ENCODE measurements at regions not wholly inside any gene's neighbourhood (a gene's known extent, or its start where the extent isn't known, plus 50 kb on each side); places are given as distances from the start of the nearest gene placed in this dataset.

DNA sequence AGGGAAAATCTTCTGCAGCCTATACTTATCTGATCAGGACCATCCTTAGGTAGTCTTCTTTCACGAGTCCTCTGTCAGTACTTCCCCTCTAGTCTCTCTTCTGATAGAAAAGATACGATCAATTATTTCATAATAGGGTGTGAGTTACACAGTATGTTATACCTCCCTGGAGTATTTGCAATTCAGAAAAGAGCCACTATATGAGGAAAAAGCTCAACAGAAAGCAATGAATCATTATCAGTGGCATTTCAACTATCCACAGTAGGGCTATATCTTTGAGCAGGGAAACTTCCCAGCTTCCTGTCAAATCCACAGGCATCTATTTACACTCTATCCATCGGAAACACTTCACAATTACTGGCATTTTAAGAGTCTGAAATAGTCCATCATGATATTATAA lies 105.3 kb upstream of the ACVR2A start:
- TF ChIP-seq, protein P1, sequence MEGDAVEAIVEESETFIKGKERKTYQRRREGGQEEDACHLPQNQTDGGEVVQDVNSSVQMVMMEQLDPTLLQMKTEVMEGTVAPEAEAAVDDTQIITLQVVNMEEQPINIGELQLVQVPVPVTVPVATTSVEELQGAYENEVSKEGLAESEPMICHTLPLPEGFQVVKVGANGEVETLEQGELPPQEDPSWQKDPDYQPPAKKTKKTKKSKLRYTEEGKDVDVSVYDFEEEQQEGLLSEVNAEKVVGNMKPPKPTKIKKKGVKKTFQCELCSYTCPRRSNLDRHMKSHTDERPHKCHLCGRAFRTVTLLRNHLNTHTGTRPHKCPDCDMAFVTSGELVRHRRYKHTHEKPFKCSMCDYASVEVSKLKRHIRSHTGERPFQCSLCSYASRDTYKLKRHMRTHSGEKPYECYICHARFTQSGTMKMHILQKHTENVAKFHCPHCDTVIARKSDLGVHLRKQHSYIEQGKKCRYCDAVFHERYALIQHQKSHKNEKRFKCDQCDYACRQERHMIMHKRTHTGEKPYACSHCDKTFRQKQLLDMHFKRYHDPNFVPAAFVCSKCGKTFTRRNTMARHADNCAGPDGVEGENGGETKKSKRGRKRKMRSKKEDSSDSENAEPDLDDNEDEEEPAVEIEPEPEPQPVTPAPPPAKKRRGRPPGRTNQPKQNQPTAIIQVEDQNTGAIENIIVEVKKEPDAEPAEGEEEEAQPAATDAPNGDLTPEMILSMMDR (conservative IDR thresholded peaks at IDR 0.05; ENCODE audit: low read depth, low read length): no peak
- TF ChIP-seq EZH2 (IDR thresholded peaks at IDR 0.05; ENCODE audit: borderline replicate concordance, low read depth, low read length, poor library complexity, severe bottlenecking): no peak
